K562 (cell line): ENCODE measurements at regions not wholly inside any gene's neighbourhood (a gene's known extent, or its start where the extent isn't known, plus 50 kb on each side); places are given as distances from the start of the nearest gene placed in this dataset.

Experiments used
- ATAC-seq: fragments of 200-7000 bp; cut with Tn5 transposase; 3 replicates; pipeline ENCODE4 v1.9.1; 2020; ENCODE audit warnings: moderate library complexity
- BruUV-seq: library from RNA; stranded (reverse); fragments of 400-500 nt; replicated peaks from 2 replicates; lab custom pipeline; 2021; lab: Mats Ljungman, UMichigan
- CTCF ChIA-PET: fragments of 300-600 bp; formaldehyde crosslinking; extraction: SDS; loops from one replicate; lab custom pipeline; 2021; ENCODE audit warnings: low intra/inter-chr PET ratio; lab: Yijun Ruan, JAX
- POLR2A ChIA-PET: fragments of 300-600, 350-650 bp; sonication (Branson Sonifier 250); formaldehyde crosslinking; extraction: SDS; loops from one replicate; lab custom pipeline; 2021; ENCODE audit warnings: antibody characterized with exemption, inconsistent platforms; lab: Yijun Ruan, JAX
- DNase-seq, 4 experiments: peaks; one replicate each; pipeline versions ENCODE4 v3.0.0 to v3.0.0-alpha.2; 2011 to 2018; ENCODE audit warnings: low spot score in 3 of 4, mixed read lengths in 3 of 4; ENCODE audit errors: extremely low read depth in 1 of 4
- FAIRE-seq: peaks from 2 replicates; lab custom pipeline; 2011; peaks lifted over from hg19 to GRCh38; lab: Jason Lieb, UNC
- H2AFZ ChIP-seq: 2 replicates; pipeline ENCODE4 v1.6.0; 2011; ENCODE audit warnings: low read depth, low read length, control low read depth, inconsistent platforms
- H3K27ac ChIP-seq: fragments of 200-600 bp; 3 replicates; pipeline ENCODE4 v1.8.0; 2011; ENCODE audit warnings: low read depth, mild to moderate bottlenecking, control low read depth, inconsistent platforms, low read length, moderate library complexity, mixed read lengths; ENCODE audit errors: extremely low read depth
- H3K27me3 ChIP-seq, 2 experiments: fragments of 300-600 bp in 1 of 2; 2 replicates in 1 of 2; 3 replicates in 1 of 2; pipeline versions ENCODE4 v1.6.0 to v1.8.0; 2011; ENCODE audit warnings: inconsistent platforms in 2 of 2, low read length in 2 of 2, mild to moderate bottlenecking in 1 of 2, mixed read lengths in 1 of 2, moderate library complexity in 1 of 2; ENCODE audit not compliant: control insufficient read depth in 2 of 2, insufficient read depth in 2 of 2
- H3K36me3 ChIP-seq: fragments of 300-600 bp; 3 replicates; pipeline ENCODE4 v1.8.0; 2011; ENCODE audit warnings: mild to moderate bottlenecking, low read length, inconsistent platforms; ENCODE audit not compliant: control insufficient read depth, insufficient read depth
- H3K4me1 ChIP-seq, 2 experiments: fragments of 200-600 bp in 1 of 2; replicated peaks in 1 of 2; 2 replicates in 1 of 2; 3 replicates in 1 of 2; pipeline versions ENCODE4 v1.5.1 to v1.8.0; 2011; ENCODE audit warnings: inconsistent platforms in 2 of 2, low read length in 2 of 2, mild to moderate bottlenecking in 1 of 2, mixed read lengths in 1 of 2, moderate library complexity in 1 of 2; ENCODE audit not compliant: control insufficient read depth in 2 of 2, insufficient read depth in 2 of 2
- H3K4me2 ChIP-seq: 2 replicates; pipeline ENCODE4 v1.6.1; 2011; ENCODE audit warnings: low read length, control low read depth, inconsistent platforms, mixed read lengths; ENCODE audit not compliant: insufficient read depth
- H3K4me3 ChIP-seq: fragments of 200-600 bp; sonication (generic), shearing (Covaris generic); 2 replicates; pipeline ENCODE4 v1.5.1; 2016; ENCODE audit warnings: control low read depth, inconsistent platforms
- H3K79me2 ChIP-seq: fragments of 200-600 bp; 3 replicates; pipeline ENCODE4 v1.8.0; 2011; ENCODE audit warnings: low read length, inconsistent platforms; ENCODE audit not compliant: control insufficient read depth, insufficient read depth
- H3K9ac ChIP-seq, 2 experiments: 2 replicates each; pipeline versions ENCODE4 v1.6.0 to v1.6.1; 2011; ENCODE audit warnings: low read depth in 2 of 2, low read length in 2 of 2, control low read depth in 1 of 2, inconsistent platforms in 1 of 2, mild to moderate bottlenecking in 1 of 2, mixed read lengths in 1 of 2; ENCODE audit not compliant: insufficient read depth in 1 of 2
- H3K9me1 ChIP-seq: one replicate; pipeline ENCODE4 v1.6.0; 2011; ENCODE audit warnings: inconsistent platforms, mild to moderate bottlenecking, low read length, moderate library complexity; ENCODE audit not compliant: control insufficient read depth, insufficient read depth
- H3K9me3 ChIP-seq: replicated peaks from 2 replicates; pipeline ENCODE4 v1.5.1; 2011; ENCODE audit warnings: low read depth, low read length, inconsistent platforms; ENCODE audit not compliant: control insufficient read depth, insufficient read depth
- H4K20me1 ChIP-seq: replicated peaks from 2 replicates; pipeline ENCODE4 v1.6.1; 2011; ENCODE audit warnings: low read length, inconsistent platforms, mixed read lengths; ENCODE audit not compliant: control insufficient read depth, insufficient read depth
- BCOR ChIP-seq: fragments of 450-650 bp; IDR thresholded peaks from 2 replicates; pipeline ENCODE4 v1.6.1; 2016
- CBX5 ChIP-seq: IDR thresholded peaks from 2 replicates; pipeline ENCODE4 v1.6.1; 2014; ENCODE audit warnings: low read depth, borderline replicate concordance
- FOSL1 ChIP-seq: fragments of 200-800 bp; sonication (Bioruptor generic); conservative IDR thresholded peaks from 2 replicates; pipeline ENCODE4 v1.6.1; 2016; ENCODE audit warnings: missing genetic modification characterization, missing compliant biosample characterization
- FOXK2 ChIP-seq, 2 experiments: fragments of 450-650 bp; IDR thresholded peaks in 1 of 2; conservative IDR thresholded peaks in 1 of 2; 2 replicates each; pipeline ENCODE4 v1.6.1; 2016; ENCODE audit warnings: low read depth in 2 of 2, mild to moderate bottlenecking in 1 of 2
- HEY1 ChIP-seq: fragments of 250-450 bp; sonication (Bioruptor Pico); IDR thresholded peaks from 2 replicates; pipeline ENCODE4 v1.5.0; 2020; ENCODE audit warnings: mild to moderate bottlenecking, moderate library complexity, borderline replicate concordance
- PCBP1 ChIP-seq: fragments of 200-400 bp; formaldehyde crosslinking; IDR thresholded peaks from 2 replicates; pipeline ENCODE4 v1.6.1; 2018; ENCODE audit warnings: mild to moderate bottlenecking, low read depth, low read length; ENCODE audit not compliant: poor library complexity, severe bottlenecking
- PCBP2 ChIP-seq: fragments of 200-400 bp; formaldehyde crosslinking; IDR thresholded peaks from 2 replicates; pipeline ENCODE4 v1.6.1; 2018; ENCODE audit warnings: low read length, low read depth, mild to moderate bottlenecking, moderate library complexity; ENCODE audit not compliant: poor library complexity, severe bottlenecking
- RFX5 ChIP-seq: IDR thresholded peaks from 2 replicates; pipeline ENCODE4 v1.6.1; 2011; ENCODE audit warnings: low read depth, mild to moderate bottlenecking, improper control_type of control experiment, low read length
- SLC30A9 ChIP-seq: fragments of 250-450 bp; sonication (Bioruptor Pico); IDR thresholded peaks from 2 replicates; pipeline ENCODE4 v1.8.0; 2022; ENCODE audit warnings: mild to moderate bottlenecking, moderate library complexity
- SNIP1 ChIP-seq: fragments of 450-650 bp; IDR thresholded peaks from 2 replicates; pipeline ENCODE4 v1.7.1; 2017; ENCODE audit warnings: low read depth, mild to moderate bottlenecking
- ZBTB1 ChIP-seq: sonication (generic); formaldehyde crosslinking; IDR thresholded peaks from 2 replicates; pipeline ENCODE4 v1.8.1; 2023; ENCODE audit warnings: missing genetic modification reagents, low read depth, mild to moderate bottlenecking, borderline replicate concordance
- ZFX ChIP-seq: sonication (generic); formaldehyde crosslinking; IDR thresholded peaks from 2 replicates; pipeline ENCODE4 v1.8.0; 2022; ENCODE audit warnings: mild to moderate bottlenecking, missing genetic modification reagents, moderate library complexity
- ZNF668 ChIP-seq: fragments of 250-450 bp; sonication (Bioruptor Pico); IDR thresholded peaks from 2 replicates; pipeline ENCODE4 v1.8.0; 2022; ENCODE audit warnings: mild to moderate bottlenecking, inconsistent platforms
- WGBS: fragments of 100-300 bp; shearing (Covaris generic); methylation state at CpG from one replicate; pipeline ENCODE4 v1.1.6; 2016; ENCODE audit warnings: low coverage, mixed read lengths; ENCODE audit not compliant: insufficient coverage; ENCODE audit errors: missing lambda C conversion rate; 5-methylcytosine and 5-hydroxymethylcytosine counted together
- in situ Hi-C: fragments of 300-500 bp; cut with MboI; formaldehyde crosslinking; loops from 4 replicates; pipeline ENCODE4 v1.15.0; 2018; ENCODE audit warnings: inconsistent platforms, mixed read lengths
- intact Hi-C: fragments of 100-400 bp; cut with micrococcal nuclease; formaldehyde crosslinking; loops from 2 replicates; pipeline ENCODE4 v1.14.2; 2022
- TF ChIP-seq, protein P1 (sequence below): fragments of 450-650 bp; IDR thresholded peaks from 2 replicates; pipeline ENCODE4 v1.6.1; 2018; ENCODE audit not compliant: partially characterized antibody

DNA sequence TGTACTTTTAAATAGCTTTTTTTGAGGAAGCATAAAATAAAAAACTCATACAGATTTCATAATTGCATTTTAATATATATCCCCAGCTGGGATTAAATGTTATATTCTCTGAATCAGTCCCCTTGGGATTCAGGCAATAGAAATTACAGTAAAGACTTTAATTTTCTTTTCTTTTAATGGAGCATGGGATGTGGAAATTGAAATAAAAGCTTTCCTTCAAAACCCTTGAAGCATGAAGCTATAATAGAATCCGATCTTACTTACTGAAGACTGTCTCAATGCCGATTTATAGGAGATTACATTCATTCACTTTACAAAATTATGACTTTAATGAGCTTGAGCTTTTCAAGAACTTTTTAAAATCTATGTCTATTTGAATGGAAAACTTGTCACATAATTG, 243.4 kb downstream of the SPRY2 start:
- H4K20me1 ChIP-seq: no peaks in the 10 kb centered on the region
- no peaks in the 10 kb centered on the region for H3K36me3 ChIP-seq
- no peak for DNase-seq
- WGBS: 0% methylated on average over 2 of the region's 2 CpGs
- no peak for TF ChIP-seq FOXK2 (conservative IDR thresholded peaks at IDR 0.05 in 1 of 2, IDR thresholded peaks at IDR 0.05 in 1 of 2; ENCODE audit: low read depth in 2 of 2)
- no peak for TF ChIP-seq ZFX
- no peak for TF ChIP-seq SLC30A9
- TF ChIP-seq CBX5: no peak
- TF ChIP-seq RFX5: no peak
- no peak for TF ChIP-seq SNIP1
- TF ChIP-seq HEY1 (CRISPR knock-in tag): no peak
- TF ChIP-seq ZBTB1: no peak
- TF ChIP-seq PCBP1: no peak
- no peak for TF ChIP-seq FOSL1
- TF ChIP-seq, protein P1, sequence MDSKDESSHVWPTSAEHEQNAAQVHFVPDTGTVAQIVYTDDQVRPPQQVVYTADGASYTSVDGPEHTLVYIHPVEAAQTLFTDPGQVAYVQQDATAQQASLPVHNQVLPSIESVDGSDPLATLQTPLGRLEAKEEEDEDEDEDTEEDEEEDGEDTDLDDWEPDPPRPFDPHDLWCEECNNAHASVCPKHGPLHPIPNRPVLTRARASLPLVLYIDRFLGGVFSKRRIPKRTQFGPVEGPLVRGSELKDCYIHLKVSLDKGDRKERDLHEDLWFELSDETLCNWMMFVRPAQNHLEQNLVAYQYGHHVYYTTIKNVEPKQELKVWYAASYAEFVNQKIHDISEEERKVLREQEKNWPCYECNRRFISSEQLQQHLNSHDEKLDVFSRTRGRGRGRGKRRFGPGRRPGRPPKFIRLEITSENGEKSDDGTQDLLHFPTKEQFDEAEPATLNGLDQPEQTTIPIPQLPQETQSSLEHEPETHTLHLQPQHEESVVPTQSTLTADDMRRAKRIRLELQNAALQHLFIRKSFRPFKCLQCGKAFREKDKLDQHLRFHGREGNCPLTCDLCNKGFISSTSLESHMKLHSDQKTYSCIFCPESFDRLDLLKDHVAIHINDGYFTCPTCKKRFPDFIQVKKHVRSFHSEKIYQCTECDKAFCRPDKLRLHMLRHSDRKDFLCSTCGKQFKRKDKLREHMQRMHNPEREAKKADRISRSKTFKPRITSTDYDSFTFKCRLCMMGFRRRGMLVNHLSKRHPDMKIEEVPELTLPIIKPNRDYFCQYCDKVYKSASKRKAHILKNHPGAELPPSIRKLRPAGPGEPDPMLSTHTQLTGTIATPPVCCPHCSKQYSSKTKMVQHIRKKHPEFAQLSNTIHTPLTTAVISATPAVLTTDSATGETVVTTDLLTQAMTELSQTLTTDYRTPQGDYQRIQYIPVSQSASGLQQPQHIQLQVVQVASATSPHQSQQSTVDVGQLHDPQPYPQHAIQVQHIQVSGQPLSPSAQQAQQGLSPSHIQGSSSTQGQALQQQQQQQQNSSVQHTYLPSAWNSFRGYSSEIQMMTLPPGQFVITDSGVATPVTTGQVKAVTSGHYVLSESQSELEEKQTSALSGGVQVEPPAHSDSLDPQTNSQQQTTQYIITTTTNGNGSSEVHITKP: no peak
- no peak for TF ChIP-seq PCBP2
- no peak for TF ChIP-seq BCOR
- TF ChIP-seq ZNF668: no peak
- ChIA-PET CTCF (no interaction called here), POLR2A (interaction anchor here (0.9 kb wide), 1 partner anchor 49 kb away, joined by 3 read pairs; no protein-coding TSS in a partner anchor)
- H3K27me3 ChIP-seq: no peaks in the 10 kb centered on the region
- H3K9me3 ChIP-seq: no peaks in the 10 kb centered on the region
- no peak overlapping the region for H2AFZ ChIP-seq
- no peaks in the 10 kb centered on the region for H3K4me1 ChIP-seq
- in situ Hi-C loops: no loop called here
- no peaks in the 10 kb centered on the region for H3K79me2 ChIP-seq
- no peaks in the 10 kb centered on the region for H3K9me1 ChIP-seq
- H3K4me2 ChIP-seq: no peak overlapping the region
- no peak for FAIRE-seq
- no TSS peak for BruUV-seq
- no peak overlapping the region for H3K4me3 ChIP-seq
- no peak overlapping the region for H3K27ac ChIP-seq
- H3K9ac ChIP-seq: no peak overlapping the region
- intact Hi-C loops: no loop called here
- ATAC-seq: no peak
